HL-60 (cell line): ENCODE measurements at regions not wholly inside any gene's neighbourhood (a gene's known extent, or its start where the extent isn't known, plus 50 kb on each side); places are given as distances from the start of the nearest gene placed in this dataset.
"Not testable (repeated sequence)": the region's sequence is repeated elsewhere in the genome, so short reads cannot be mapped to it uniquely, and the experiment has no call there.

ENCODE experiments used
- DNase-seq, 2 experiments: peaks; one replicate each; pipeline ENCODE4 v3.0.0-alpha.2; 2010 to 2020; ENCODE audit warnings: low read depth in 1 of 2, low spot score in 1 of 2
- H3K27ac ChIP-seq: fragments of 250-450 bp; sonication (Bioruptor Pico); replicated peaks from 2 replicates; pipeline ENCODE4 v1.5.1; 2020; ENCODE audit warnings: mild to moderate bottlenecking, moderate library complexity
- H3K27me3 ChIP-seq: fragments of 250-450 bp; sonication (Bioruptor Pico); 2 replicates; pipeline ENCODE4 v1.5.1; 2021; ENCODE audit warnings: mild to moderate bottlenecking, moderate library complexity; ENCODE audit not compliant: insufficient read depth, poor library complexity, severe bottlenecking
- H3K4me3 ChIP-seq: replicated peaks from 2 replicates; pipeline ENCODE4 v1.5.1; 2011; ENCODE audit warnings: mild to moderate bottlenecking, control low read depth, low read length; ENCODE audit not compliant: insufficient read depth
- GABPA ChIP-seq: IDR thresholded peaks from 2 replicates; pipeline ENCODE4 v1.6.1; 2012; ENCODE audit warnings: low read depth
- POLR2AphosphoS5 ChIP-seq: IDR thresholded peaks from 2 replicates; pipeline ENCODE4 v1.6.1; 2012; ENCODE audit warnings: low read depth
- SPI1 ChIP-seq: IDR thresholded peaks from 2 replicates; pipeline ENCODE4 v1.6.1; 2012; ENCODE audit warnings: low read depth, mild to moderate bottlenecking, borderline replicate concordance
- TF ChIP-seq, protein P1 (sequence below): IDR thresholded peaks from one replicate; pipeline ENCODE4 v1.5.1; 2011; ENCODE audit warnings: low read length, control low read depth, inconsistent platforms; ENCODE audit not compliant: insufficient read depth
- TF ChIP-seq, protein P2 (sequence below): IDR thresholded peaks from 2 replicates; pipeline ENCODE4 v1.6.1; 2012; ENCODE audit warnings: low read depth; ENCODE audit not compliant: insufficient replicate concordance

DNA sequence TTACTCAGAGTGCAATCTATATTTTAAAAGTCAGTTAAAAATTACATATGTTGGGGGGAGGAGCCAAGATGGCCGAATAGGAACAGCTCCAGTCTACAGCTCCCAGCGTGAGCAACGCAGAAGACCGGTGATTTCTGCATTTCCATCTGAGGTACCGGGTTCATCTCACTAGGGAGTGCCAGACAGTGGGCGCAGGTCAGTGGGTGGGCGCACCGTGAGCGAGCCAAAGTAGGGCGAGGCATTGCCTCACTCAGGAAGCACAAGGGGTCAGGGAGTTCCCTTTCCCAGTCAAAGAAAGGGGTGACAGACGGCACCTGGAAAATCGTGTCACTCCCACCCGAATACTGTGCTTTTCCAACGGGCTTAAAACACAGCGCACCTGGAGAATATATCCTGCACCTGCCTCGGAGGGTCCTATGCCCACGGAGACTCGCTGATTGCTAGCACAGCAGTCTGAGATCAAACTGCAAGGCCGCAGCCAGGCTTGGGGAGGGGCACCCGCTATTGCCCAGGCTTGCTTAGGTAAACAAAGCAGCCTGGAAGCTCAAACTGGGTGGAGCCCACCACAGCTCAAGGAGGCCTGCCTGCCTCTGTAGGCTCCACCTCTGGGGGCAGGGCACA, 612.1 kb upstream of the SMIM31 start:
- not testable (repeated sequence) for DNase-seq, H3K4me3 ChIP-seq, H3K27ac ChIP-seq, H3K27me3 ChIP-seq

DNA sequence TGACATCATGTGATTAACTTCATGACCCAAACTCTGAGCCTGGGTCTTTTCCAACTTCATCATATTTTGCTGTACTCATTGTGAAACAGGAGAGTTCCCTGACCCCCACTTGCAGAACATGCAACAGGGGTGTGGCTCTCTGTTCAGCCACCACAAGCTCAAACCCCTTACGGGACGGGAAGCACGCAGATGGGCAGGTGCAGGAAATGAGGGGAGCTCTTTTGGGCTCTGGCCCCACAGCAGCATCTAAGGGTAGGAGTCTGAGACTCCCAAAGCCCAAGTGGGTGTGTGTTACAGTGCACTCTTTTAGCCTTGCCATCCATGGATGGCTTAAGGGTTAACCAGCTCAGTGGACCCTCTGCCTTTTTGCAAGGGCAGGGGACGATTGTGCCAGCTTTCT, 599.5 kb upstream of the SMIM31 start:
- TF ChIP-seq SPI1 (no peak), POLR2AphosphoS5 (no peak), GABPA (no peak)
- TF ChIP-seq, protein P1, sequence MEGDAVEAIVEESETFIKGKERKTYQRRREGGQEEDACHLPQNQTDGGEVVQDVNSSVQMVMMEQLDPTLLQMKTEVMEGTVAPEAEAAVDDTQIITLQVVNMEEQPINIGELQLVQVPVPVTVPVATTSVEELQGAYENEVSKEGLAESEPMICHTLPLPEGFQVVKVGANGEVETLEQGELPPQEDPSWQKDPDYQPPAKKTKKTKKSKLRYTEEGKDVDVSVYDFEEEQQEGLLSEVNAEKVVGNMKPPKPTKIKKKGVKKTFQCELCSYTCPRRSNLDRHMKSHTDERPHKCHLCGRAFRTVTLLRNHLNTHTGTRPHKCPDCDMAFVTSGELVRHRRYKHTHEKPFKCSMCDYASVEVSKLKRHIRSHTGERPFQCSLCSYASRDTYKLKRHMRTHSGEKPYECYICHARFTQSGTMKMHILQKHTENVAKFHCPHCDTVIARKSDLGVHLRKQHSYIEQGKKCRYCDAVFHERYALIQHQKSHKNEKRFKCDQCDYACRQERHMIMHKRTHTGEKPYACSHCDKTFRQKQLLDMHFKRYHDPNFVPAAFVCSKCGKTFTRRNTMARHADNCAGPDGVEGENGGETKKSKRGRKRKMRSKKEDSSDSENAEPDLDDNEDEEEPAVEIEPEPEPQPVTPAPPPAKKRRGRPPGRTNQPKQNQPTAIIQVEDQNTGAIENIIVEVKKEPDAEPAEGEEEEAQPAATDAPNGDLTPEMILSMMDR = no peak
- TF ChIP-seq, protein P2, sequence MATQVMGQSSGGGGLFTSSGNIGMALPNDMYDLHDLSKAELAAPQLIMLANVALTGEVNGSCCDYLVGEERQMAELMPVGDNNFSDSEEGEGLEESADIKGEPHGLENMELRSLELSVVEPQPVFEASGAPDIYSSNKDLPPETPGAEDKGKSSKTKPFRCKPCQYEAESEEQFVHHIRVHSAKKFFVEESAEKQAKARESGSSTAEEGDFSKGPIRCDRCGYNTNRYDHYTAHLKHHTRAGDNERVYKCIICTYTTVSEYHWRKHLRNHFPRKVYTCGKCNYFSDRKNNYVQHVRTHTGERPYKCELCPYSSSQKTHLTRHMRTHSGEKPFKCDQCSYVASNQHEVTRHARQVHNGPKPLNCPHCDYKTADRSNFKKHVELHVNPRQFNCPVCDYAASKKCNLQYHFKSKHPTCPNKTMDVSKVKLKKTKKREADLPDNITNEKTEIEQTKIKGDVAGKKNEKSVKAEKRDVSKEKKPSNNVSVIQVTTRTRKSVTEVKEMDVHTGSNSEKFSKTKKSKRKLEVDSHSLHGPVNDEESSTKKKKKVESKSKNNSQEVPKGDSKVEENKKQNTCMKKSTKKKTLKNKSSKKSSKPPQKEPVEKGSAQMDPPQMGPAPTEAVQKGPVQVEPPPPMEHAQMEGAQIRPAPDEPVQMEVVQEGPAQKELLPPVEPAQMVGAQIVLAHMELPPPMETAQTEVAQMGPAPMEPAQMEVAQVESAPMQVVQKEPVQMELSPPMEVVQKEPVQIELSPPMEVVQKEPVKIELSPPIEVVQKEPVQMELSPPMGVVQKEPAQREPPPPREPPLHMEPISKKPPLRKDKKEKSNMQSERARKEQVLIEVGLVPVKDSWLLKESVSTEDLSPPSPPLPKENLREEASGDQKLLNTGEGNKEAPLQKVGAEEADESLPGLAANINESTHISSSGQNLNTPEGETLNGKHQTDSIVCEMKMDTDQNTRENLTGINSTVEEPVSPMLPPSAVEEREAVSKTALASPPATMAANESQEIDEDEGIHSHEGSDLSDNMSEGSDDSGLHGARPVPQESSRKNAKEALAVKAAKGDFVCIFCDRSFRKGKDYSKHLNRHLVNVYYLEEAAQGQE = no peak
- Histone ChIP-seq H3K4me3 (no peak overlapping the region), H3K27ac (no peak overlapping the region), H3K27me3 (no peaks in the 10 kb centered on the region)
- DNase-seq = no peak

DNA sequence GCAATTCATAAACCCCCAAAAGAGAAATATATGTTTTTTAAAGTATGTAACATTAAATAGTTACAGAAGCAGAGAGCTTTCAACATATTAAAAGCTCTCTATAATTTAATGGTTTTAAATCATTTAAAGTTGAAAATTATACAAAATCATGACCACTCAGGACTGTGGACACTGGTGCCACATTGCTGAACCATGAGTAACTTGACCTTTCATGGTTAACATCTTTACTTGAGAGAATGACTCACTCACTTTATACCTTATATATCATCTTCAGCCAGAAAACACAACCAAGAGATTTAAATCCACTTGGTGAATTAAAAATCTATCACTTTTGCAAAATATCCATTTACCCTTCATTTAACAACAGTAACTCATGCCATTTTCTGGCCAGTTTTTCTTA, 584.3 kb upstream of the SMIM31 start:
- no peak overlapping the region for H3K4me3 ChIP-seq
- no peak for DNase-seq
- TF ChIP-seq, protein P1 = no peak
- TF ChIP-seq POLR2AphosphoS5 (no peak), GABPA (no peak), SPI1 (no peak)
- TF ChIP-seq, protein P2 = no peak
- no peaks in the 10 kb centered on the region for H3K27me3 ChIP-seq
- H3K27ac ChIP-seq = no peak overlapping the region

DNA sequence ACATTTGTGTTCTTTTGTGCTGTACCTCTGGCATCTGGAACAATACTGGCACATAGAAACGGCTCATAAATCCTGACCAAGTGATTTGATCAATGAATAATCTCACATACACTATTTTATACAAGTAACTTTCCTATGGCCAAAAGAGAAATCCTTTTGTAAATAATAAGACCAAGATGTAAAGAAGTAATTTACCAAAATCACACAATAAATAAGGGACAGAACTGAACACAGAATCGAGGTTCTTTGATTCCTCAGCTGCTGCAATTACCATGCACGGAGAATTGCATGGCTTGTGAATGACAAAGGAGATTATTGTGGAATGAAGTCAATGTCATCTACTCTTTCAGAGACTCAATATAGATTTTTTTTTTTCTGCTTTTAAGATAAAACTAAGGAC, 576.8 kb upstream of the SMIM31 start:
- TF ChIP-seq, protein P2 = no peak
- TF ChIP-seq, protein P1 = no peak
- TF ChIP-seq SPI1 = no peak
- TF ChIP-seq GABPA = no peak
- no peak for TF ChIP-seq POLR2AphosphoS5
- DNase-seq = no peak
- no peak overlapping the region for H3K27ac ChIP-seq
- no peaks in the 10 kb centered on the region for H3K27me3 ChIP-seq
- no peak overlapping the region for H3K4me3 ChIP-seq
